ENCODE measurements at regions not wholly inside any gene's neighbourhood (a gene's known extent, or its start where the extent isn't known, plus 50 kb on each side); places are given as distances from the start of the nearest gene placed in this dataset.
"Not testable (repeated sequence)": the region's sequence is repeated elsewhere in the genome, so short reads cannot be mapped to it uniquely, and the experiment has no call there.

DNA sequence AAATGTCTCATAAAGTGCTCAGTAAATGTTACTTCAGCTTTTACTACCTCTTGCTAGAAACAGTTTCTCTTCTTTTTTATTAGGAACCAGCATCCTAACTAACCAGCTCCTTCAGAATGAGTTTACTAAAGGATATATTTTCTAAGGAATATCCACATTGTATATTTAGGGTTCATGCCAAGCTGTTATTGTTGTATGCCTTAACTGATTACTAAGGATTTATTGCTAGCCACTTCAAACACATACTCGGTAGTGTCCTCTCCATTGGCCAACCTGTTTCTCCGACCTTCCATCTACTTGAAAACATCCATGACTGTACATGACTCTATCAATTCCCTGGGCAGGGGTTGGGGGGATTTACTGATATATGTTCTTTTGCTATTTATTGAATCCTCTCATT is 906.3 kb upstream of the SORCS1 start:
- H3K9me3 Mint-ChIP-seq, result peaks cover 11% of the 10 kb centered on the region
- DNase-seq, result no peak
- CTCF ChIA-PET, result no interaction called here
- no peak overlapping the region for H3K27ac Mint-ChIP-seq
- H3K4me3 Mint-ChIP-seq, result no peak overlapping the region
- H3K36me3 Mint-ChIP-seq, result no peaks in the 10 kb centered on the region
- no peaks in the 10 kb centered on the region for H3K4me1 Mint-ChIP-seq
- H3K27me3 Mint-ChIP-seq, result no peaks in the 10 kb centered on the region

GRCh38 chr10:108069096-108069495 is 904.6 kb upstream of the SORCS1 start:
- CTCF ChIA-PET, result no interaction called here
- Mint-ChIP-seq H3K27ac (no peak overlapping the region), H3K36me3 (no peaks in the 10 kb centered on the region), H3K9me3 (peaks cover 11% of the 10 kb centered on the region), H3K27me3 (no peaks in the 10 kb centered on the region), H3K4me3 (no peak overlapping the region), H3K4me1 (no peaks in the 10 kb centered on the region)
- DNase-seq, result no peak

- Mint-ChIP-seq H3K4me1 (no peaks in the 10 kb centered on the region), H3K27ac (no peak overlapping the region), H3K9me3 (peaks cover 11% of the 10 kb centered on the region), H3K4me3 (no peak overlapping the region), H3K27me3 (no peaks in the 10 kb centered on the region), H3K36me3 (no peaks in the 10 kb centered on the region)
- no peak for DNase-seq
- CTCF ChIA-PET, result no interaction called here
Observed at GRCh38 chr10:108064746-108065260, 900.3 kb upstream of the SORCS1 start.

DNA sequence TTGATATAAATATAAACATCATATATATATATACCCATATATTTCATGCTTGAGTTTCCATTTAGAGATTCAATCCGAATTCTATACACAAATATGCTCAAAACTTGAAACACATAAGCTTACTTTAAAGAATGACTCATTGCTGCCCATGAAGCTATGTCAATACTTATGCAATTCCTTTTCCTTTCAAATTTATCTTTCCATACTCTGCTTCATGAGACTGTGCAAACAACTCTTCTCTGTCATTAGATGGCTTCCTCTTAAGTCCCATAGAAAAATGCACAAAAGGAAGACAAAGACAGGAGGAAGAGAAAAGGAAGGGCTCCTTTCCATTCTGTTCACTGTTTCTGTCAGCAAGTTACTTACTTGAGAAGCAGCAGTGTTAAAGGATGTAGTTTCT is 895.7 kb upstream of the SORCS1 start:
- CTCF ChIA-PET, result no interaction called here
- Mint-ChIP-seq H3K27ac (no peak overlapping the region), H3K36me3 (no peaks in the 10 kb centered on the region), H3K9me3 (peaks cover 4% of the 10 kb centered on the region), H3K4me3 (no peak overlapping the region), H3K4me1 (no peaks in the 10 kb centered on the region), H3K27me3 (no peaks in the 10 kb centered on the region)
- DNase-seq, result no peak

- Mint-ChIP-seq H3K4me3 (no peak overlapping the region), H3K36me3 (no peaks in the 10 kb centered on the region)
Observed at GRCh38 chr10:108055506-108055905, 891.0 kb upstream of the SORCS1 start.

GRCh38 chr10:108052981-108053380 is 888.5 kb upstream of the SORCS1 start:
- no peak overlapping the region for H3K27ac Mint-ChIP-seq
- no peak overlapping the region for H3K4me3 Mint-ChIP-seq
- no peaks in the 10 kb centered on the region for H3K4me1 Mint-ChIP-seq
- no peaks in the 10 kb centered on the region for H3K27me3 Mint-ChIP-seq
- peaks cover 12% of the 10 kb centered on the region for H3K9me3 Mint-ChIP-seq
- no peak for DNase-seq
- CTCF ChIA-PET, result no interaction called here
- H3K36me3 Mint-ChIP-seq, result no peaks in the 10 kb centered on the region

More at GRCh38 chr10:108055506-108055905, 891.0 kb upstream of the SORCS1 start:
- no peaks in the 10 kb centered on the region for H3K27me3 Mint-ChIP-seq
- no peak for DNase-seq
- CTCF ChIA-PET, result no interaction called here
- peaks cover 5% of the 10 kb centered on the region for H3K9me3 Mint-ChIP-seq
- no peak overlapping the region for H3K27ac Mint-ChIP-seq
- no peaks in the 10 kb centered on the region for H3K4me1 Mint-ChIP-seq

DNA sequence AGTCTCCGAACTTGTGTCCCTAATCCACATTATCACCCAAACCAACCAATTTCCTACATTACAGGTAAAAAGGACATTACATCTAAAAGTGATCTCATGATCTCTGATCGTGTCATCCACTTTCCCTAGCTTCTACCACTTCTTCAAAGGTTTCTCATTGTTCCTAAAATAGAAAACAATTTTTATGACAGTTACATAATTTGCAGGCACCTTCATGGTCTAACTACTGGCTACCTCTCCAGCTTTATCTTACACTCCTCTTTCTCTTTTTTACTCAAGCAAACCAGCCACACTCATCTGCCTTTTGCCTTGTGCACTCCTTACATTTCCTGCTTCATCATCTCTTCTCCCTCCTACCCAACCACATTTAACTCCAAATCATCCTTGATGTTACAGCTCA is 886.7 kb upstream of the SORCS1 start:
- H3K4me3 Mint-ChIP-seq, result no peak overlapping the region
- CTCF ChIA-PET, result no interaction called here
- DNase-seq, result no peak
- no peaks in the 10 kb centered on the region for H3K36me3 Mint-ChIP-seq
- no peaks in the 10 kb centered on the region for H3K4me1 Mint-ChIP-seq
- no peaks in the 10 kb centered on the region for H3K27me3 Mint-ChIP-seq
- H3K27ac Mint-ChIP-seq, result no peak overlapping the region
- H3K9me3 Mint-ChIP-seq, result peaks cover 13% of the 10 kb centered on the region

DNA sequence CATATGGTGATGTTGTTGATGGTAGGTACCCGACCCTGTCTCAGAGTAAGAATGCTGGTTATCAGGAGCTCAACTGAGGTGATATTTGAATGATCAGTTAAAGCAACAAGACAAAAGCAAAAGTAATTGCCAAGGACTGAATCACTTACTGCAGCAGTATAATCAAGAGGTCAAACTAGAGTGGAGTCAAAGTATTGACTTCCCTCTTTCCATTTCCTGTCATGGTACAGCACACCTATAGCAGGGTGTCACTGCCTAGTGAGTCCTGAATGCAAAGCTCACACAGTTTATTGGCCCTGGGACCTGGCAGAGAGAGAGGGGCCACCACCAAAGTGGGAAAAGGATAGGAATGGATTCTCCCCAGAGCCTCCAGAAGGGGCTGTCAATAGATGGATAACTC is 886.1 kb upstream of the SORCS1 start:
- H3K27me3 Mint-ChIP-seq, result no peaks in the 10 kb centered on the region
- no peak overlapping the region for H3K4me3 Mint-ChIP-seq
- no peak for DNase-seq
- no peaks in the 10 kb centered on the region for H3K36me3 Mint-ChIP-seq
- H3K27ac Mint-ChIP-seq, result no peak overlapping the region
- no peaks in the 10 kb centered on the region for H3K4me1 Mint-ChIP-seq
- peaks cover 12% of the 10 kb centered on the region for H3K9me3 Mint-ChIP-seq
- CTCF ChIA-PET, result no interaction called here

DNA sequence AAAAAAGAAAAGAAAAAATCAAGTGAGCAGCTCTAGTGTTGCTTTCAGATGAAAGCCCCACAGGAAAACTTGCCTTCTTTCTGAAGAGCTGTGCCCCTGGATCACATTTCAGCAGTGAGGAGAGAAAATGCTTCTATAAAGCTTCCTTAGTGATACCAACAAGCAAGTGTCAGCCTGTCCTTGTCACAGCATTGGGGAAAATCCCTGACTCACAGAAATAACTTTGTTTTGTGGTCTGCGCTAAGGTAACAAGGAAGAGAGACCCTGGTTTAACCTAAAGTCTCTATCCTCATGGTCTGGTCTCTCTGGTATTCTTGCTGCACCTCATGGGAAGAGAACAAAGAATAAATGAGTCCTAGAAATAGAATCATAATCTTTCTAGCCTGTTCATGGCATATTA is 885.2 kb upstream of the SORCS1 start:
- CTCF ChIA-PET, result no interaction called here
- Mint-ChIP-seq H3K27ac (no peak overlapping the region), H3K36me3 (no peaks in the 10 kb centered on the region), H3K9me3 (peaks cover 12% of the 10 kb centered on the region), H3K4me1 (no peaks in the 10 kb centered on the region), H3K4me3 (no peak overlapping the region), H3K27me3 (no peaks in the 10 kb centered on the region)
- DNase-seq, result no peak

DNA sequence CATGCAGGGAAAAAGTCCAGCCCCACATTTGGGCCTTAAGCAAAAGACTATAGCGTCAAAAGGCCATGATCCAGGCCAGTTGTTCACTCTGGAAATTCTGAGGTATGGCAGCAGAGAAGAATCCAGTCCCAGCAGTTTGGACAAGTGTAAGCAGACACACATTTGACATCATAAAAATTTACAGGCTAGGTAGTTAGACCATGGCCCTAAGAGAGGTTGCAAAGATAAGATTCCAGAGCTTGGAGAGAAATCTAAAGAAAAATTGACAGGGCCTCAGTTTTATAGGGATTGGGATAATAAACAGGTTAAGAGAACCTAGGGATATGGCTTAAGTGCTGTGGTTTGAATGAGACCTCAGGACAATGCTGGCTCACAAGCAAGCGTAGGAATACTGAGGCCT is 884.4 kb upstream of the SORCS1 start:
- H3K27ac Mint-ChIP-seq, result no peak overlapping the region
- CTCF ChIA-PET, result no interaction called here
- no peak for DNase-seq
- H3K36me3 Mint-ChIP-seq, result no peaks in the 10 kb centered on the region
- H3K27me3 Mint-ChIP-seq, result no peaks in the 10 kb centered on the region
- peaks cover 12% of the 10 kb centered on the region for H3K9me3 Mint-ChIP-seq
- H3K4me3 Mint-ChIP-seq, result no peak overlapping the region
- no peaks in the 10 kb centered on the region for H3K4me1 Mint-ChIP-seq

DNA sequence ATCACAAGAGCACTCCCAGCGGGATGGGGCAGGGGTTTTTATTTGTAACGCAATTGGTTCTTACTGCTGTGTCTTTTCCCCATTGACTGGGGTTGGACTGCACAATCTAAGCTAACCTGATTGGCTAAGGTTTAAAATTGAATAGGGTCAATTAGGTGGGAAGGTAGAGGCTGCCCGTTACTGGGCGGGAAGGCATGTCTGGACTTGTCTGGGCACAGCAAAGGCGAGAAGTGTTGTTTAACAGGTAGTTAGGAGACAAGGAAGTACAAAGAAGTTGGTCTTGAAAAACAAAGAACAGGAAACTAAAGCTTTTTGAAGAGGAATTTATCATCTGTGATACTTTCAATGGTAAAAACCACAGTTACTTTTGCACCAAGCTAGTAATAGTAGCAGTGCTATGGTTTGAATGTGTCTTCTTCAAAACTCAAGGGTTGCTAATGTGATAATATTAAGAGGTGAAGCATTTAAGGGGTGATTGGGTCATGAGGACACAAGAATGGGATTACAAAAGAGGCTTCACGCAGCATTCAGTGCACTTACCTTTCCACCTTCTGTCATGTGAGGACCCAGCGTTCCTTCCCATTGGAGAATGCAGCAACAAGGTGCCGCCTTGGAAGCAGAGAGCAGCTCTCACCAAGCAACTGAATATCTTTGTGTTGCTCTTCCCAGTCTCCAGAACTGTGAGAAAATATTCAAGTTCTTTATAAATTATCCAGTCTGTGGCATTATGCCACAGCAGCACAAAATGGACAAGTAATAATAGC is 875.5 kb upstream of the SORCS1 start:
- no peak overlapping the region for H3K27ac Mint-ChIP-seq
- peaks cover 6% of the 10 kb centered on the region for H3K4me1 Mint-ChIP-seq
- no peaks in the 10 kb centered on the region for H3K36me3 Mint-ChIP-seq
- no peak overlapping the region for H3K4me3 Mint-ChIP-seq
- CTCF ChIA-PET, result interaction anchor here (0.6 kb wide), 1 partner anchor 700 kb away, joined by 3 read pairs; no protein-coding TSS in a partner anchor
- no peaks in the 10 kb centered on the region for H3K27me3 Mint-ChIP-seq
- H3K9me3 Mint-ChIP-seq, result peaks cover 21% of the 10 kb centered on the region
- DNase-seq, result no peak

GRCh38 chr10:108037061-108037460 is 872.6 kb upstream of the SORCS1 start:
- H3K4me3 Mint-ChIP-seq, result no peak overlapping the region
- H3K27me3 Mint-ChIP-seq, result no peaks in the 10 kb centered on the region
- CTCF ChIA-PET, result no interaction called here
- H3K36me3 Mint-ChIP-seq, result no peaks in the 10 kb centered on the region
- peaks cover 6% of the 10 kb centered on the region for H3K4me1 Mint-ChIP-seq
- no peak for DNase-seq
- peaks cover 16% of the 10 kb centered on the region for H3K9me3 Mint-ChIP-seq
- no peak overlapping the region for H3K27ac Mint-ChIP-seq

DNA sequence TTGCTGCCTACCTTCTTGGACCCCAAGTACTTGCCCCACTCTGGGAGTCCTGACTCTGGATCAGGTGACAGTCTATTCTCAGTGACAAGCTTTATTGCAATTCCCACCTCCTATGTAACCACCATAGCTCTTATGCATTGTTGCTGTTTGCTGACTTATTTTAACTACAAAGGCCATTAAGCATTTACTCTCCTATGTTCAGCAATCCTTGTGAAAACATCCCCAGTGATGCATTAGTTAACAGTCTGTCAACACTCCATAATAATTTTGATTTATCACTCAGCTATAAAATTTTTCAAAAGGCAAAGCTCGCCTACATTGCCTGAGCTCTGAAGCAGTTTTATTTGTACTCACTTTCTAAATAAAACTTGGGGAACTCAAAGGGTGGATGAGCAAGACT is 871.8 kb upstream of the SORCS1 start:
- H3K4me3 Mint-ChIP-seq, result no peak overlapping the region
- H3K27ac Mint-ChIP-seq, result no peak overlapping the region
- H3K36me3 Mint-ChIP-seq, result no peaks in the 10 kb centered on the region
- H3K9me3 Mint-ChIP-seq, result peaks cover 16% of the 10 kb centered on the region
- no peaks in the 10 kb centered on the region for H3K27me3 Mint-ChIP-seq
- no peak for DNase-seq
- CTCF ChIA-PET, result no interaction called here
- peaks cover 6% of the 10 kb centered on the region for H3K4me1 Mint-ChIP-seq

DNA sequence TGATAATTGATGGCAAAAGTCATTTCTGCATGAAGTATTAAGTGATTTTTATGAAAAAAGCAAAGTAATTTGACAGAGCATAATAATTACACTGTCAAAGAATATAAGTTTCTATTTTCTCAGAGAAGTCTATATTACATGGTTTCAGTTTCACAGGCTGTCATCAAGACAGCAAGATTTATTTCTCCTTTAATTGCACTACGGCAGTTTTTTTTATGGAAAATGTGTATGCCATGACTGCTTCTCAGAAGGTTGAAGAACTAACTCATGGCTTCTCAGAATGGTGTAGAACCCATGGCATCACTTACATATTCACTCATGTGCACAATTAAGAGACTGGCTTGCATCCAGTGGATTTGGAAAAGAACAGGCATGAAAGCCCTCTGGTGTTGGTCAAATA is 870.3 kb upstream of the SORCS1 start:
- DNase-seq, result no peak
- Mint-ChIP-seq H3K4me3 (no peak overlapping the region), H3K9me3 (peaks cover 9% of the 10 kb centered on the region), H3K36me3 (no peaks in the 10 kb centered on the region), H3K27me3 (no peaks in the 10 kb centered on the region), H3K4me1 (peaks cover 4% of the 10 kb centered on the region), H3K27ac (no peak overlapping the region)
- CTCF ChIA-PET, result no interaction called here

DNA sequence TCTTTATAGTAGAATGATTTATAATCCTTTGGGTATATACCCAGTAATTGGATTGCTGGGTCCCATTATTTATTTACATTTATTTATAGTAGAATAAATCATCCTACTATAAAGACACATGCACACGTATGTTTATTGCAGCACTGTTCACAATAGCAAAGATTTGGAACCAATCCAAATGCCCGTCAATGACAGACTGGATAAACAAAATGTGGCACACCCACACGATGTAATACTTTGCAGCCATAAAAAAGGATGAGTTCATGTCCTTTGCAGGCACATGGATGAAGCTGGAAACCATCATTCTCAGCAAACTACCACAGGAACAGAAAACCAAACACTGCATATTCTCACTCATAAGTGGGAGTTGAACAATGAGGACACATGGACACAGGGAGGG is 869.0 kb upstream of the SORCS1 start:
- H3K36me3 Mint-ChIP-seq, H3K27ac Mint-ChIP-seq, H3K4me3 Mint-ChIP-seq, DNase-seq, CTCF ChIA-PET, H3K27me3 Mint-ChIP-seq, H3K4me1 Mint-ChIP-seq, H3K9me3 Mint-ChIP-seq: not testable (repeated sequence)
